ENCODE measurements at regions not wholly inside any gene's neighbourhood (a gene's known extent, or its start where the extent isn't known, plus 50 kb on each side); places are given as distances from the start of the nearest gene placed in this dataset.

GRCh38 chr3:162192340-162193029 lies 695.9 kb downstream of the OTOL1 start:
- ATAC-seq, result no peak

GRCh38 chr3:162193148-162194095 lies 696.8 kb downstream of the OTOL1 start:
- Histone ChIP-seq H3K27ac (ENCODE audit: extremely low read length, insufficient read depth, low read length) (no peak overlapping the region), H3K4me2 (ENCODE audit: low read depth, low read length) (no peak overlapping the region), H3K9ac (ENCODE audit: insufficient read depth, low read depth, low read length) (no peak overlapping the region), H3K36me3 (replicated peaks in 1 of 2; ENCODE audit: control insufficient read depth in 1 of 2, insufficient read depth in 2 of 2, low read length in 2 of 2) (no peaks in the 10 kb centered on the region), H3K27me3 (ENCODE audit: control insufficient read depth in 1 of 2, insufficient read depth in 2 of 2, low read length in 2 of 2) (no peaks in the 10 kb centered on the region), H2AFZ (ENCODE audit: low read length) (no peak overlapping the region), H4K20me1 (ENCODE audit: insufficient read depth, low read length) (no peaks in the 10 kb centered on the region), H3K4me3 (replicated peaks in 1 of 3; ENCODE audit: insufficient read depth in 1 of 3, low read depth in 2 of 3, low read length in 3 of 3) (no peak overlapping the region), H3K79me2 (ENCODE audit: insufficient read depth, low read length) (no peaks in the 10 kb centered on the region), H3K9me3 (ENCODE audit: low read length) (peaks cover 22% of the 10 kb centered on the region), H3K4me1 (ENCODE audit: insufficient read depth, low read length) (no peaks in the 10 kb centered on the region)
- 9% methylated on average over 4 of the region's 4 CpGs for WGBS (ENCODE audit: low lambda C conversion rate)
- ChIA-PET CTCF (ENCODE audit: low intra/inter-chr PET ratio, low total read pairs) (no interaction called here), POLR2A (no interaction called here)
- intact Hi-C loops (cut with micrococcal nuclease; ENCODE audit: unreplicated experiment), result no loop called here
- ATAC-seq (no peak), FAIRE-seq (no peak), DNase-seq (ENCODE audit: low spot score) (no peak)
- BruUV-seq (replicated peaks), result no TSS peak
- in situ Hi-C loops (cut with HindIII; ENCODE audit: extremely low pct_ligation_motif_present, low pct_unique_long_range_greater_than_20kb), result no loop called here
- no peak for TF ChIP-seq MYNN (CRISPR knock-in tag; IDR thresholded peaks at IDR 0.05; ENCODE audit: low read depth)
- no peak for TF ChIP-seq NFE2L1 (CRISPR knock-in tag; IDR thresholded peaks at IDR 0.05; ENCODE audit: borderline replicate concordance)
- TF ChIP-seq THAP11 (CRISPR knock-in tag; IDR thresholded peaks at IDR 0.05), result no peak
- no peak for TF ChIP-seq TCF7L2 (IDR thresholded peaks at IDR 0.05; ENCODE audit: low read depth, low read length)
- TF ChIP-seq ZNF572 (CRISPR knock-in tag; IDR thresholded peaks at IDR 0.05), result no peak
- no peak for TF ChIP-seq GLMP (CRISPR knock-in tag; IDR thresholded peaks at IDR 0.05; ENCODE audit: borderline replicate concordance)
- no peak for TF ChIP-seq FOXO4 (CRISPR knock-in tag; conservative IDR thresholded peaks at IDR 0.05)

More at GRCh38 chr3:162192340-162193029, 695.9 kb downstream of the OTOL1 start:
- Histone ChIP-seq H3K27me3 (ENCODE audit: control insufficient read depth in 1 of 2, insufficient read depth in 2 of 2, low read length in 2 of 2) (no peaks in the 10 kb centered on the region), H3K79me2 (ENCODE audit: insufficient read depth, low read length) (no peaks in the 10 kb centered on the region), H2AFZ (ENCODE audit: low read length) (no peak overlapping the region), H4K20me1 (ENCODE audit: insufficient read depth, low read length) (no peaks in the 10 kb centered on the region), H3K4me2 (ENCODE audit: low read depth, low read length) (no peak overlapping the region), H3K4me1 (ENCODE audit: insufficient read depth, low read length) (no peaks in the 10 kb centered on the region), H3K9ac (ENCODE audit: insufficient read depth, low read depth, low read length) (no peak overlapping the region), H3K4me3 (replicated peaks in 1 of 3; ENCODE audit: insufficient read depth in 1 of 3, low read depth in 2 of 3, low read length in 3 of 3) (no peak overlapping the region), H3K36me3 (replicated peaks in 1 of 2; ENCODE audit: control insufficient read depth in 1 of 2, insufficient read depth in 2 of 2, low read length in 2 of 2) (no peaks in the 10 kb centered on the region), H3K27ac (ENCODE audit: extremely low read length, insufficient read depth, low read length) (no peak overlapping the region), H3K9me3 (ENCODE audit: low read length) (peaks cover 22% of the 10 kb centered on the region)
- DNase-seq (ENCODE audit: low spot score), result no peak
- BruUV-seq (replicated peaks), result no TSS peak
- intact Hi-C loops (cut with micrococcal nuclease; ENCODE audit: unreplicated experiment), result no loop called here
- FAIRE-seq, result no peak
- POLR2A ChIA-PET, result no interaction called here
- no peak for TF ChIP-seq HOXA7 (CRISPR knock-in tag; IDR thresholded peaks at IDR 0.05)
- TF ChIP-seq, protein P1, sequence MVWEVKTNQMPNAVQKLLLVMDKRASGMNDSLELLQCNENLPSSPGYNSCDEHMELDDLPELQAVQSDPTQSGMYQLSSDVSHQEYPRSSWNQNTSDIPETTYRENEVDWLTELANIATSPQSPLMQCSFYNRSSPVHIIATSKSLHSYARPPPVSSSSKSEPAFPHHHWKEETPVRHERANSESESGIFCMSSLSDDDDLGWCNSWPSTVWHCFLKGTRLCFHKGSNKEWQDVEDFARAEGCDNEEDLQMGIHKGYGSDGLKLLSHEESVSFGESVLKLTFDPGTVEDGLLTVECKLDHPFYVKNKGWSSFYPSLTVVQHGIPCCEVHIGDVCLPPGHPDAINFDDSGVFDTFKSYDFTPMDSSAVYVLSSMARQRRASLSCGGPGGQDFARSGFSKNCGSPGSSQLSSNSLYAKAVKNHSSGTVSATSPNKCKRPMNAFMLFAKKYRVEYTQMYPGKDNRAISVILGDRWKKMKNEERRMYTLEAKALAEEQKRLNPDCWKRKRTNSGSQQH (CRISPR knock-in tag; IDR thresholded peaks at IDR 0.05; ENCODE audit: low read depth), result no peak
- WGBS (ENCODE audit: low lambda C conversion rate), result 0% methylated on average over 1 of the region's 1 CpG
- CTCF ChIA-PET (ENCODE audit: low intra/inter-chr PET ratio, low total read pairs), result no interaction called here
- in situ Hi-C loops (cut with HindIII; ENCODE audit: extremely low pct_ligation_motif_present, low pct_unique_long_range_greater_than_20kb), result no loop called here

All from HepG2 (cell line).